GM18909 (cell line): ENCODE measurements at regions not wholly inside any gene's neighbourhood (a gene's known extent, or its start where the extent isn't known, plus 50 kb on each side); places are given as distances from the start of the nearest gene placed in this dataset.

Source experiments
- ATAC-seq: cut with Tn5 transposase; IDR thresholded peaks from one replicate; pipeline ENCODE4 v1.9.1; 2021; ENCODE audit warnings: mild to moderate bottlenecking; ENCODE audit not compliant: unreplicated experiment, poor library complexity

DNA sequence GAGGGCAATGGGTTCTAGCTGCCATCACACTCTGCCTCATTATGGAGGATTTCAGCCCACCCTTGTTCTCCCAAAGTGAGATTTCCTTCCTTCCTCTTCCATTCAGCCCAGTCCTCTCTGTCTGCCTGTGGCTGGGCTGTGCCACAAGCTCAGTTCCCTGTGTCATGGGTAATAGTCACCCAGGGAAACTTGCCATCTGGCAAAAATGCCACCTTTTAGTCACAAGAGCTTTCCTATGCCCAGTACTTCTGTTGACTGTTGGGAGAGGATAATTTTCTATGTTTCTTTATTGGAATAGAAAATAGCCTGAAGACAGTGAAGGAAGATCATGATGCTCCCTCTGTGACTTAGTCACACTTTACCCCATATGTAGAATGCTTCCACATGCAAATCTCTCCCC lies 71.4 kb downstream of the TLR4 start:
- ATAC-seq = no peak

GRCh38 chr9:117777823-117778222 lies 73.6 kb downstream of the TLR4 start:
- ATAC-seq = peak; percentile 75

GRCh38 chr9:117779760-117780159 lies 75.6 kb downstream of the TLR4 start:
- no peak for ATAC-seq

DNA sequence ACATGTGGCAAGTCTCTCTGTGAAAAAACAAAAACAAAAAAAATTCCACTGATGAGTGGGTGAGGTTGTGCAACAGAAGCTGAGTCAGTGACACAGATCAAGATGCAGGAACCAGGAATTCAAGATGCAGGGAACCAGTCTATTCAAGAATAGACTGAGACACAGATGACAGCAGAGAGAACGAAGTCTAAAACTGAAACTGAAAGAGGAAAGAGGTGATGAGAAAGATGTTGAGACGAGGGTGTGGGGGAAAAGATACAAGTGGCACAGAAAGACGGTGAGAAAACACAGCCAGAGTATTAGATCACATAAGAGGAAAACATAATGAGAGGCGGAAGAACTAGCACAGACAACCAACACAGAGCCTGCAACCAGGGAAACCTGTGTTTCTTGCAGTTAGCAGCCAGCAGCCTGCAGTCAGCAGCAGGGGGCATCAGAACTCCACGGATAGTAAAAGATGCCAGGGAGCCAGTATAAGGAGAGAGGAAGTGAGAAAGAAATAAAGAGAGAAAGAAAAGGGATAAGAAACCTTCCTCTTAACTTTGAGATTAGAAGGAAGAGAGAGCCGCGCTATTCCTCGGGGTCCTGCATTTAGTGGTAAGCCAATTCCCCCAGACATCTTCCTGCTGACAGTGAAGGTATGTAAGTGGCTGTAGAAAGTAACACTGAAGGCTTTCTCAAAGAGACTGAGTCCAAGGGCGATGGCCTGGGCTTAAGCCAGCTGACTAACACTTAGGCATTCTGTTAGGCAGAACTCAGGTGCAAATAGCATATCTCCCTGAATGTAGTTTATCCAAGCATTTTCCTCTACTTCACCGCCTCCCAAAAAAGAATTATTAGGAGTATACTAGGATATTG lies 79.0 kb downstream of the TLR4 start:
- peak; percentile 77 for ATAC-seq

DNA sequence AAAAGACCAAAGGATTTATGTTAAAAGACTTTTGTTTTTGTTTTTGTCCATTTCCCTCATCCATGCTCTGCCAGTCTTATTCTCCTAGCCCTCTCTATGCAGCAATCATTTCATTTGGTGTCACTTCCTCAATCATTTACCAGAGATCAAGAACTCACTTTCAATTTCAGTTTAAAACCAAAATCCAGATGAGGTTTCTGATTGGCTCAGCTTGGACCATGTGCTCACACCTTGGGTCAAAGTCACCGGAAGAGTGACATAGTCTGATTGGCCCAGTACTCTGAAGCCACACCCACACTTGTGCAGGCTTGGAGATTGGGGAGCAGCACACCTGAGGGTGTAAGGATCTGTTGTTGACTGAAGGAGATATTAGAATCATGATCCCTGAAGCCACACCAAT lies 79.6 kb downstream of the TLR4 start:
- peak; percentile 88 for ATAC-seq

DNA sequence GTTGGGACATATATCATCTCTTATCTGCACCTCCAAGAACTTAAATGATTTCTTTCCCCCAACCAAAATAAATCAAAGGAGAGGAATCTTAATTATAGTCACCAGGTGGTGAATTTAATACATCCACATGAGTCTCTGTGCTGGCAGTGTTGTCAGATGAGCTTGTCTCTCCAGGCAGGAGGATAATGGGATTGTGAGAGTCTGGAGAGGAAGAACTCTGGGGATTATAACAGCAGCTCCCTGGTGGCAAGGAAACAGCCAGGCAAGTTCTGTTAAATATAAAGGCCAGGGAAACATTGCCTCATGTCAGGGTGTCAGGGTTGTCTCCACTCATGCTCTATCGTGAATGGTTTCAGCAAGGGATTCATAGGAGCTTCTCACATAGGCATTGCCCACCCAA lies 80.8 kb downstream of the TLR4 start:
- ATAC-seq = no peak

DNA sequence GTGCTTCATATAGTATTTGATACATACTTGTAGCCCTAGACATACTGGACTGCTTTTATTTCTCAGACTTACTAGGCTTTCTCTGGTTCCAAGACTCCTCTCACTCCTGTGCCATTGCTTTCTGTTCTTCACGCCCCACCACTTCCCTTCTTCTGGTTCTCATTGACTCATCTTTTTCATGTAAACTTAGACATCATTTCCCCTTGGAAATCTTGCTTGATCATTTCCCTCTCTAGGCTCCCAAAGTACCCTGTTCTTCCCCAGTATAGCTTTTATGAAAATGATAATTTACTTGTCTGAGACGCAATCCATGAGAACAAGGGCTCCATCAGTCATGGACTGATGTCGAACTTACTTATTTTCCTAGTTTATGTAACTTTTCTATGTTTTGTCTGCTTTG lies 83.5 kb downstream of the TLR4 start:
- ATAC-seq = no peak

DNA sequence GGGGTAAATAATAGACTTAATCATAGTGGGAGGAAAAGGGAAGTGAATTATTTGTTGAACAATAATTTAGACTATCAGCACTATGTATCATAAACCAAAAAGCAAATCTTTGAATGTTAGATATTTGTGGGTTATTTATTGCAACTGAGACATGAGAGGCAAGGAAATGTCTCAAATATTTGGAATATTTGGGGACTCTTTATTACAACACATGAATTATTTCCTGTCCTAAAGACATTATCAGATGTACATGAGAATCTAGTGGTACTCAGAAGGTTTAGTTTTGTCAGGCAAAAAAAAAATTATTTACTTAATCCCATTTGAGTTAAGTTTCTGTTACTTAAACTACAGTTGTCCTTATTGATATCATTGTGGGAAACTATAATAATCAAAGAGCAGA lies 91.1 kb downstream of the TLR4 start:
- no peak for ATAC-seq

- ATAC-seq = no peak
Measured at GRCh38 chr9:117796681-117797080, 92.5 kb downstream of the TLR4 start.

DNA sequence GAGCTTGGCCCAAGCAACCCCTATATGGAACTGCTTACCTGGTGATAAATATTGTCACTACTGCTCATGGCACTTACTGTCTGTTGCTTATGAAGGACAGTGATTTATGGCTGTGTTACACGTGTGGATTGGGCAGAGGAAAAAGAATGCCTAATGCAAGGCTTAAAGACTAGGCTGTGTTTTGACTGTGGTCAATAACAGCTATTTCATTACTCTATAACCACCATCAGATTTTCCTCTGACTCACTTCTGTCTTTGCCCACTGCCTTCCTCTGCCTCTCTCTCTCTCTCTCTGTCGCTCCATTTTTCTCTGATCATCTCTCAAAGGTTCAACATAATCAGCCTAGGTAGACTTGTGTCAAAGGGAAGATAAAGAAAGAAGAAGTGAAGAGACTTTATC lies 96.2 kb downstream of the TLR4 start:
- no peak for ATAC-seq

- no peak for ATAC-seq
Measured at GRCh38 chr9:117809751-117810150, 105.5 kb downstream of the TLR4 start.

DNA sequence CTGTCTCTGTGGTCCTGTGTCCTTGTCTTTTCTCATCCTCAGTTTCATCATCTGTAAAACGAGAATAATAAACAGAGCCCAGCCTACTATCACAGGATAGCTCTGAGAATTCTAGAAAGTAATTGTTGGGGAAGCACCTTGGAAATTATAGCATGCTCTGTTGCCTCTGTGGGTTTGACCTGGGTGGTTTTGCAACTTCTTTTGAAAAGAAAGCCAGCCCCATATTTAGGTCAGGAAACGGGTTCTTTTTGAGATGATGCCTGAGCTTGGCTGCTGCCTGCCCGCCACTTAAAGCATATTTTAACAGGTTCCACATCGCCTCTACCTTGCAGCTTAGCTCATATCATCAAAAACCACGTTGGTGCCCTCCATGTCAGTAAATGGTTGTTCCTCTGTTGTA lies 111.1 kb downstream of the TLR4 start:
- ATAC-seq = peak; percentile 84

DNA sequence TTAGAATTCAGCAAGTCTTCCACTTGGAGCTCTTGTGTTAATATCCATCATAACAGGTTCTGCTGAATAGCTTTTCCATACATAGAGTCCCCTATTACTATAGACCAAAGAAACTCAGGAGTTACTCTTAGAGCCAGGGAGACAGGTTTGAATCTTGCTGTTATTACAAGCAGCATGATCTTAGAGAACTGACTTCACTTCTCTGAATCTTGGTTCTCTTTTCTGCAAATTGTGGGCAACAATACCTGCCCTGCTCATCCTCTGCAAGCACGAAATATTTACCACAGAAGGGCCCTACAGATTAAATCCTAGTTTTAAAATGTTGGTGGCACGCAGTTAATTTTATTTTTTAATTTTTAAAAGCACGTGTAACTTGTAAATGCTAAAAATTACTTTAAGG lies 111.7 kb downstream of the TLR4 start:
- ATAC-seq = no peak

- no peak for ATAC-seq
Measured at GRCh38 chr9:117821954-117822353, 117.8 kb downstream of the TLR4 start.

DNA sequence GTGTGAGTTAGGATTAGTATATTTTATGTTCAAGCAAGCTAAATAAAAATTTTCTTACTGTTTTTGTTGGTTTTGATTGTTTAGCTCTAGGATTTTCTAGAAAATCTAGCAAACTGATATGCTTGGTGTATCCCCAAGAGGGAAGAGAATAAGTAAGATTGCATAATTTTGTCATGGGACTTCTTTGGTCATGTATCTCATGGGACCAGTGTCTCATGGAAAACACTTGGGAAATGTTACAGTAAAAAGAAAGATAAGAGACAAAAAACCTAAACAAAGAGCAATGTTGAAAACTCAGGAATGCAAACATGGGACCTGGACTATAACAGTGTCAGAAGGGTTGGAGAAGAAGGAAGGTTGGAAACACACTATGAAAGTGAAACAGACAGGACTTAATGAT lies 119.4 kb downstream of the TLR4 start:
- no peak for ATAC-seq

DNA sequence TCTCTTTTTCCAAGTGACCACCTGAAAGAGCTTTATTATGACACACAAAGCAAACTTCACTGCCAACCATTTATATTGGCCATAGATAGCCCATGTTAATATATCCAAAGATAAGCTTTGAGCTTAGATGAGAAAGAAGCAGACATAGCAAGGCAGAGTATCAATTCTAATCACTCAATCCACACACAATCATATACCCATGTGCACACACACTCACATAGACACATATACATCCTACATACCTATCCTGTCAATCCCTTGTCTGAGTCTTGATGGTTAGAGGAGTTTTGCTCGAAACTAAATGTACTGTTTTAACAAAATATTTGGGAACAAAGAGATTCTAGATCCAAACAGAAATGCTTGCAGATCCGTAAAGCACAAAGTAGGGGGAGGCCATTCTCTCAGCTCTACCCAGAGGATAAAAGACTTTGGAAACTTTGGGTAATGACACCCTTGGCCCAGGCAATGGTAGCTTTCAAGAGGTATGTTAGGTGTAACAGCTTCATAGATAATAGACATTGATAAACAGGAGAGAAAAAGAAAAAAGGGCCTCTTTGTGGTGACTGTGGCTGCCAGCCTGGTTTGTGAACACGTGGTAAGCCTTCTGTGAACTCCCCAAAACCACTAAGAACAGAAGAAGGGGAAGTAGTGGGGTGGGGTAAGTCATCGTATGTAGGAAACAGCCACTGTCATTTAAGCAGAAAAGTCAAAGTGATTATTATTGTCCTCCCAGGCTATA lies 121.6 kb downstream of the TLR4 start:
- peak; percentile 97 for ATAC-seq

DNA sequence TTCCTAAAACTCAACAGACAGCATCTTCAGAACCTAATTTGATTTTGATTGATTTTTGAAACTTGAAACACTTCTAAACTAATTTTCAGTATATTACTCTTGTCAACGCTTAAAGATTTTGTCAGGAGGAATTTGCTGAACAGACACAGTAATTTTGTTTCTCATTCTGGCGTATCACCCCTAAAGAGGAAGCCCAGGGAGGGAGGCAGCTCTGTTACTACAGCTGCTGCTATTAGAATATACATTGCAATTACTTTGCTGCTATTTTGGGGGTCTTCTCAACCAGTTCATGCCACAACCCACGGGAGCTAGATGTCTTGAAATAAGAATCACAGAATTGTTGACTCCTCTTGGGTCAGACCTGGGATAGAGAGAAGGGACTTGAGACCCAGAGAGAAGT lies 122.6 kb downstream of the TLR4 start:
- ATAC-seq = no peak

DNA sequence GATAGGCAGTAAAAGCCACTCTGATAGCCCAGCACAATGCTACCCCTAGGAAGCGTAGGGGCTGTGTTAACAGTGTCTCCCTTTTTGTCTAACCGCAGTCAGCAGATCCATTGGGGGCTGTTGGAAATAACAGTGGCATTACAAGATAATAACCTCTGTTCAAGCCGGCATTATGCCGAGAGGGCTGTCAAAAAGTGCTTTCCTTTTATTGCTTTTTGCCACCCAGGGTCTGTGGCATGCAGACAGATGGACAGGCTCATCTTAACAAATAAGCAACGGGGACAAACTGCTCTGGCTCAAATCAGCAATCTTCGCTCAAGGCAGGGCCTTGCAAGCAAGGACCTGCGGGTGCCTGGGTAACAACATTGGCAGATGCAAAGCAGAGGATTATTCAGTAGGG lies 123.3 kb downstream of the TLR4 start:
- no peak for ATAC-seq

- ATAC-seq = no peak
Measured at GRCh38 chr9:117828466-117828865, 124.3 kb downstream of the TLR4 start.

GRCh38 chr9:117835798-117836197 lies 131.6 kb downstream of the TLR4 start:
- ATAC-seq = peak; percentile 82

DNA sequence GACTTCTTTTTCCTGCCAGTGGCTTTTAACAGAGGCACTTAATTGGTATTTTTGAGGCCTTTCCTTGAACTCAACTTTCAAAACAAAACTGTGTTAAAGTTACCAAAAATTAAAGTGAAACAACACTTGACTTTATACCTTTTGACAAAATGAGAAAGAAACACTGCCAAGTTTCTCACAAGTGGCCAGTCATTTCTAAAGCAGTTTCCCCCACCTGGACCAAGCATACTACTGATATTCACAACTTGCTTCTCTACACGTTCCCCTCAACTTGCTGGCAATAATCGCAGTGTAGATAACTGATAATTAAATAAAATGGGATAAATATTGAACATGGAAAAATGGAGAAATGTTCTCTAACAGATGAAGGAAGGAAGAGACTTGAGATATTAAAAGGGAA lies 135.7 kb downstream of the TLR4 start:
- no peak for ATAC-seq
